LNCaP clone FGC (cell line): ENCODE measurements at regions not wholly inside any gene's neighbourhood (a gene's known extent, or its start where the extent isn't known, plus 50 kb on each side); places are given as distances from the start of the nearest gene placed in this dataset.
"Not testable (repeated sequence)": the region's sequence is repeated elsewhere in the genome, so short reads cannot be mapped to it uniquely, and the experiment has no call there.

Source experiments
- DNase-seq: peaks from one replicate; pipeline ENCODE4 v3.0.0-alpha.2; 2011; ENCODE audit warnings: low read depth
- H3K4me3 ChIP-seq: 2 replicates; pipeline ENCODE4 v1.5.1; 2011; ENCODE audit warnings: mild to moderate bottlenecking, low read depth, low read length, control low read depth
- TF ChIP-seq, protein P1 (sequence below): IDR thresholded peaks from 2 replicates; pipeline ENCODE4 v1.5.1; 2012; ENCODE audit warnings: mild to moderate bottlenecking; ENCODE audit not compliant: control insufficient read depth, insufficient read depth; ENCODE audit errors: extremely low read depth

DNA sequence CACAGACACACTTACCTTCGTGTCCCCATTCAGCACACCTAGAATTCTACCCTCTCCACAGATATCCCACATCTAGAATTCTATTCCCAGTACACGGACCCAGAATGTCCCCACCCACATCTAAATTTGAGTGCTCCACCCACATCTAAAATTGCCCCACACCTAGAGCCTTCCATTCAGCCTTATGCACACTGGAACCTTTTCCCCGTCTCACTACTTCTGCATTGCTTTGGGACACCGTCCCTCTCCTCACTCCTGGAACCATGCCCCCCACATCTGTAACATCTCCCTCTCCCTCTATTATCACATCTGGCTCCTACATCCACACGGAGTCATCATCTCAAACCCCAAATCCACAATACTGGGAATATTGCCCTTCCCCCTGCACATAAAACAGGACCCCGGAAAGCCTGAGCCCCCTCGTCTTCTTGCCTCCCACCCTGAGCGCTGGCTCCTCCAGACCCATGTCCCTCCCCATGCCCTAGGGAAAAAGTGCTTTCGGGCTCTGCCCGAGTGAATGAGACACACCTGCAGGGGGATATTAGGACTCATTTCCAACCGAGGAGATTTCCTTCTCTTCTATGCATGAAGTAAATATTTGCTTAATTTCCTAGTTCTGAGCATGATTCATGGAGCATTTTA lies 125.8 kb upstream of the UNC5B start:
- H3K4me3 ChIP-seq = no peak overlapping the region
- TF ChIP-seq, protein P1, sequence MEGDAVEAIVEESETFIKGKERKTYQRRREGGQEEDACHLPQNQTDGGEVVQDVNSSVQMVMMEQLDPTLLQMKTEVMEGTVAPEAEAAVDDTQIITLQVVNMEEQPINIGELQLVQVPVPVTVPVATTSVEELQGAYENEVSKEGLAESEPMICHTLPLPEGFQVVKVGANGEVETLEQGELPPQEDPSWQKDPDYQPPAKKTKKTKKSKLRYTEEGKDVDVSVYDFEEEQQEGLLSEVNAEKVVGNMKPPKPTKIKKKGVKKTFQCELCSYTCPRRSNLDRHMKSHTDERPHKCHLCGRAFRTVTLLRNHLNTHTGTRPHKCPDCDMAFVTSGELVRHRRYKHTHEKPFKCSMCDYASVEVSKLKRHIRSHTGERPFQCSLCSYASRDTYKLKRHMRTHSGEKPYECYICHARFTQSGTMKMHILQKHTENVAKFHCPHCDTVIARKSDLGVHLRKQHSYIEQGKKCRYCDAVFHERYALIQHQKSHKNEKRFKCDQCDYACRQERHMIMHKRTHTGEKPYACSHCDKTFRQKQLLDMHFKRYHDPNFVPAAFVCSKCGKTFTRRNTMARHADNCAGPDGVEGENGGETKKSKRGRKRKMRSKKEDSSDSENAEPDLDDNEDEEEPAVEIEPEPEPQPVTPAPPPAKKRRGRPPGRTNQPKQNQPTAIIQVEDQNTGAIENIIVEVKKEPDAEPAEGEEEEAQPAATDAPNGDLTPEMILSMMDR = no peak
- no peak for DNase-seq

GRCh38 chr10:71087622-71088021 lies 124.7 kb upstream of the UNC5B start:
- TF ChIP-seq, protein P1 = no peak
- no peak for DNase-seq
- no peak overlapping the region for H3K4me3 ChIP-seq

DNA sequence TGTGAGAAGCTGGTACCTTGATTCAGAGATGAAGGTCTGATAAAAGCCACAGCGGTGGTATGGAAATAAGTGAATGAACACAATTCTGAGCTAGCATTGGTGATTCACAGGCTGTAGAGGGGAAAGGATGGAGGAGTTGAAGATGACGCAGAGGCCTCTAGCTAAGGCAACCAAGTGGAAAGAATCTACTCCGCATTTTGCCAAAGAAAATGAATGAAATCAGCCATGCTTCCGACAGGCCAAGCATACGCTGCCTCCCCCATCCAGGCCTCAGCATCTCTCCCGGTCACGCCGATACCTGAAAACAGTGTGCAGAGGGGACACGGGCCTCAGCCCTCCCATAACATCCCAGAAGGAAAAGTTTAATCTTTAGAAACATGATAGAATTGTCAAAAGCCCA lies 124.3 kb upstream of the UNC5B start:
- no peak overlapping the region for H3K4me3 ChIP-seq
- TF ChIP-seq, protein P1 = no peak
- DNase-seq = no peak

- not testable (repeated sequence) for DNase-seq, H3K4me3 ChIP-seq
Observed at GRCh38 chr10:71088578-71088977, 123.8 kb upstream of the UNC5B start.

DNA sequence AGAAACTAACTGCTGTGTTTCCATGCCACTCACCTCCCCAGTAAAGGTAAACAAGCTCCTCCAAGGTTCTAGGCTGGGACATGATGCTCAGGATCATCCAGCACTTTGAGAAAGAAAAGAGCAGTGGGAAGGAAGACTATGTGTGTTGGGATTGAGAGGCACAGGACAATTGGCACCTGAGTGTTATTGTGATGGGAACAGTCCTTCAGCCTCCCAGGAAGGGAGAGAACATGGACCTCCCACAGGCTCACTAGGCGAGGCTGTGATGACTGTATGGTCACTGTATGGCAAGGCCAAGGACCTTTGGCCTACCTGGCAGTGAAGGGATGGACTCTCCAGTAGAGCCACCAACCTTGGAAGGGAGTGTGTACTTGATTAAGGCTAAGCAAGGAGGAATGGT lies 123.2 kb upstream of the UNC5B start:
- H3K4me3 ChIP-seq = no peak overlapping the region
- DNase-seq = no peak
- TF ChIP-seq, protein P1 = no peak

DNA sequence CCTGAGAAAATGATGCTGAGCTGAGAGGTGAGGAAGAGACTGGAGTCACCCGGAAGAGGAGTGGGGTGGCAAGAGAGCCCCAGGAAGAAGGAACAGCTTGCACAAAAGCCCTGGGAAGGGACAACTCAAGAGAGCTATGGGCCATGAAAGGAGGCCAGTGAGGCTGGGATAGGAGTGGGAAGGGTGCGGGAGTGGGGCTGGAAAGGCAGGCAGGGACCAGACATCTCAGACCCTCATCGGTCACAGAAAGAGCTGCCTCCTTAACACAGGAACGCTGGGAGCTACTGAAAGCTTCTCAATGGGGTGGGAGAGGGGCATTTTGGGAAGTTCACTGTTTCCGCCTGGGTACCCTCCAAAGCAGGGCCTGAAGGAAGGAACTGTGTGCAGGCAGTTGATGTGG lies 122.0 kb upstream of the UNC5B start:
- no peak overlapping the region for H3K4me3 ChIP-seq
- TF ChIP-seq, protein P1 = no peak
- no peak for DNase-seq

GRCh38 chr10:71090801-71091200 lies 121.6 kb upstream of the UNC5B start:
- no peak overlapping the region for H3K4me3 ChIP-seq
- TF ChIP-seq, protein P1 = no peak
- no peak for DNase-seq
